WTC11 (cell line): ENCODE measurements at regions not wholly inside any gene's neighbourhood (a gene's known extent, or its start where the extent isn't known, plus 50 kb on each side); places are given as distances from the start of the nearest gene placed in this dataset.

Source experiments
- ATAC-seq: fragments of 200-7000 bp; cut with Tn5 transposase; 2 replicates; pipeline ENCODE4 v1.10.0; 2021; ENCODE audit warnings: mild to moderate bottlenecking, moderate library complexity
- CTCF ChIA-PET: fragments of 300-600 bp; sonication (Branson Sonifier 250); formaldehyde crosslinking; loops from one replicate; lab custom pipeline; 2021; ENCODE audit warnings: antibody characterized with exemption; lab: Charles Lee
- POLR2A ChIA-PET: fragments of 350-600 bp; sonication (Branson Sonifier 250); formaldehyde crosslinking; loops from one replicate; lab custom pipeline; 2021; ENCODE audit warnings: antibody characterized with exemption; lab: Charles Lee
- DNase-seq: peaks from one replicate; pipeline ENCODE4 v3.0.0; 2021; ENCODE audit warnings: low spot score
- H3K27ac Mint-ChIP-seq: 2 replicates; pipeline ENCODE4 v1.8.0; 2021; ENCODE audit warnings: mixed read lengths
- H3K27me3 Mint-ChIP-seq: 2 replicates; pipeline ENCODE4 v1.8.0; 2021; ENCODE audit warnings: low read depth, mild to moderate bottlenecking, moderate library complexity, mixed read lengths
- H3K36me3 Mint-ChIP-seq: 2 replicates; pipeline ENCODE4 v1.8.0; 2021; ENCODE audit warnings: mixed read lengths
- H3K4me1 Mint-ChIP-seq: 2 replicates; pipeline ENCODE4 v1.8.0; 2022; ENCODE audit warnings: mixed read lengths
- H3K4me3 Mint-ChIP-seq: 2 replicates; pipeline ENCODE4 v1.8.0; 2021; ENCODE audit warnings: mild to moderate bottlenecking, moderate library complexity, mixed read lengths
- H3K9me3 Mint-ChIP-seq: 2 replicates; pipeline ENCODE4 v1.8.0; 2021; ENCODE audit warnings: mixed read lengths
- FOXK1 ChIP-seq: sonication (generic); formaldehyde crosslinking; IDR thresholded peaks from 2 replicates; pipeline ENCODE4 v1.8.0; 2022; ENCODE audit warnings: mild to moderate bottlenecking, moderate library complexity, missing genetic modification reagents
- JUN ChIP-seq: sonication (generic); formaldehyde crosslinking; IDR thresholded peaks from 2 replicates; pipeline ENCODE4 v1.8.0; 2023; ENCODE audit warnings: mild to moderate bottlenecking, missing genetic modification reagents
- MXD4 ChIP-seq: fragments of 250-450 bp; sonication (Bioruptor Pico); IDR thresholded peaks from 2 replicates; pipeline ENCODE4 v1.8.0; 2021; ENCODE audit warnings: mild to moderate bottlenecking, moderate library complexity, borderline replicate concordance
- NFE2L1 ChIP-seq: sonication (generic); formaldehyde crosslinking; IDR thresholded peaks from 2 replicates; pipeline ENCODE4 v1.8.1; 2023; ENCODE audit warnings: missing genetic modification reagents
- NR1H2 ChIP-seq: sonication (generic); formaldehyde crosslinking; IDR thresholded peaks from 2 replicates; pipeline ENCODE4 v1.9.0; 2021; ENCODE audit warnings: mild to moderate bottlenecking, moderate library complexity, missing genetic modification reagents
- OVOL2 ChIP-seq: fragments of 250-450 bp; sonication (Bioruptor Pico); IDR thresholded peaks from 2 replicates; pipeline ENCODE4 v1.9.0; 2021; ENCODE audit warnings: mild to moderate bottlenecking, borderline replicate concordance
- PRRX2 ChIP-seq: fragments of 250-450 bp; sonication (Bioruptor Pico); IDR thresholded peaks from 2 replicates; pipeline ENCODE4 v1.8.0; 2021; ENCODE audit warnings: mild to moderate bottlenecking
- RELA ChIP-seq: sonication (generic); formaldehyde crosslinking; IDR thresholded peaks from 2 replicates; pipeline ENCODE4 v1.8.1; 2022; ENCODE audit warnings: missing genetic modification reagents, mild to moderate bottlenecking, borderline replicate concordance
- RORB ChIP-seq: fragments of 250-450 bp; sonication (Bioruptor Pico); IDR thresholded peaks from 2 replicates; pipeline ENCODE4 v1.9.0; 2021; ENCODE audit warnings: mild to moderate bottlenecking
- SOX15 ChIP-seq: fragments of 250-450 bp; sonication (Bioruptor Pico); IDR thresholded peaks from 2 replicates; pipeline ENCODE4 v1.9.0; 2021; ENCODE audit warnings: mild to moderate bottlenecking
- SP1 ChIP-seq: sonication (generic); formaldehyde crosslinking; conservative IDR thresholded peaks from 2 replicates; pipeline ENCODE4 v1.8.1; 2022; ENCODE audit warnings: missing genetic modification reagents
- TCF7 ChIP-seq: sonication (generic); formaldehyde crosslinking; IDR thresholded peaks from 2 replicates; pipeline ENCODE4 v1.8.0; 2022; ENCODE audit warnings: mild to moderate bottlenecking, low read depth, missing genetic modification reagents, moderate library complexity
- TEAD4 ChIP-seq: sonication (generic); formaldehyde crosslinking; IDR thresholded peaks from 2 replicates; pipeline ENCODE4 v1.8.0; 2022; ENCODE audit warnings: mild to moderate bottlenecking, missing genetic modification reagents
- TP53 ChIP-seq: sonication (generic); formaldehyde crosslinking; IDR thresholded peaks from 2 replicates; pipeline ENCODE4 v1.8.1; 2023; ENCODE audit warnings: mild to moderate bottlenecking, missing genetic modification reagents
- ZBTB43 ChIP-seq: sonication (generic); formaldehyde crosslinking; IDR thresholded peaks from 2 replicates; pipeline ENCODE4 v1.8.1; 2023; ENCODE audit warnings: mild to moderate bottlenecking, missing genetic modification reagents
- ZNF263 ChIP-seq: sonication (generic); formaldehyde crosslinking; IDR thresholded peaks from 2 replicates; pipeline ENCODE4 v1.8.1; 2022; ENCODE audit warnings: low read depth, mild to moderate bottlenecking, moderate library complexity, missing genetic modification reagents
- ZNF317 ChIP-seq: sonication (generic); formaldehyde crosslinking; IDR thresholded peaks from 2 replicates; pipeline ENCODE4 v1.8.1; 2023; ENCODE audit warnings: low read depth, mild to moderate bottlenecking, moderate library complexity, missing genetic modification reagents, borderline replicate concordance
- ZNF416 ChIP-seq: fragments of 250-450 bp; sonication (Bioruptor Pico); IDR thresholded peaks from 2 replicates; pipeline ENCODE4 v1.9.0; 2021; ENCODE audit warnings: mild to moderate bottlenecking, inconsistent platforms
- ZNF532 ChIP-seq: fragments of 250-450 bp; sonication (Bioruptor Pico); IDR thresholded peaks from 2 replicates; pipeline ENCODE4 v1.9.0; 2021; ENCODE audit warnings: mild to moderate bottlenecking, borderline replicate concordance
- TF ChIP-seq, protein P1 (sequence below): fragments of 250-450 bp; sonication (Bioruptor Pico); IDR thresholded peaks from 2 replicates; pipeline ENCODE4 v1.9.0; 2021; ENCODE audit warnings: mild to moderate bottlenecking
- TF ChIP-seq, protein P2 (sequence below): sonication (generic); formaldehyde crosslinking; IDR thresholded peaks from 2 replicates; pipeline ENCODE4 v1.8.0; 2022; ENCODE audit warnings: mild to moderate bottlenecking, missing genetic modification reagents
- TF ChIP-seq, protein P3 (sequence below): sonication (generic); formaldehyde crosslinking; IDR thresholded peaks from 2 replicates; pipeline ENCODE4 v1.8.1; 2023; ENCODE audit warnings: mild to moderate bottlenecking, missing genetic modification reagents, moderate library complexity

DNA sequence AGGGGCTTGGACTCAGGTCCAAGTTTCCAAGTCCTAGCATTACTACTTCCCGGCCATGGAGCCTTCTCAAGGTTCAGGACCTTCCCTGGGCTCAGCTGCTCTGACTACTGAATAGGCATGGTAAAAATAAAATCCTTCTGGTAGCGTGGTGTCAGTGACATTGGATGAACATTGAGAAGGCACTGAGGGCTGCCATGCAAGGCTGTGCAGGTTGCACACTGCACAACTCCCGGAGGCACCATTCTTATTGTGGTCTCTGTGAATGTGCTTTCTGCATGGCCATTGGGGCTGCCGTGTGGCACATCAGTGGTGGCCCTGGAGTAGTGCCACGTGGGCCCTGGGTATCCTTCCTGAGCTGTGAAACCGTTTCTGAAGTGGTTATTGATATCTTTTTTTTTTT, 250.2 kb upstream of the CIBAR2 start (continued):
- TF ChIP-seq, protein P1, sequence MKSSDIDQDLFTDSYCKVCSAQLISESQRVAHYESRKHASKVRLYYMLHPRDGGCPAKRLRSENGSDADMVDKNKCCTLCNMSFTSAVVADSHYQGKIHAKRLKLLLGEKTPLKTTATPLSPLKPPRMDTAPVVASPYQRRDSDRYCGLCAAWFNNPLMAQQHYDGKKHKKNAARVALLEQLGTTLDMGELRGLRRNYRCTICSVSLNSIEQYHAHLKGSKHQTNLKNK (CRISPR knock-in tag), result no peak
- TF ChIP-seq, protein P2, sequence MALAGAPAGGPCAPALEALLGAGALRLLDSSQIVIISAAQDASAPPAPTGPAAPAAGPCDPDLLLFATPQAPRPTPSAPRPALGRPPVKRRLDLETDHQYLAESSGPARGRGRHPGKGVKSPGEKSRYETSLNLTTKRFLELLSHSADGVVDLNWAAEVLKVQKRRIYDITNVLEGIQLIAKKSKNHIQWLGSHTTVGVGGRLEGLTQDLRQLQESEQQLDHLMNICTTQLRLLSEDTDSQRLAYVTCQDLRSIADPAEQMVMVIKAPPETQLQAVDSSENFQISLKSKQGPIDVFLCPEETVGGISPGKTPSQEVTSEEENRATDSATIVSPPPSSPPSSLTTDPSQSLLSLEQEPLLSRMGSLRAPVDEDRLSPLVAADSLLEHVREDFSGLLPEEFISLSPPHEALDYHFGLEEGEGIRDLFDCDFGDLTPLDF (CRISPR knock-in tag), result no peak
- TF ChIP-seq RELA, result no peak
- no peak for TF ChIP-seq ZBTB43
- no peak for TF ChIP-seq NFE2L1 (CRISPR knock-in tag)
- no peak for TF ChIP-seq ZNF263 (CRISPR knock-in tag)
- TF ChIP-seq, all 79 proteins: peak for 0

DNA sequence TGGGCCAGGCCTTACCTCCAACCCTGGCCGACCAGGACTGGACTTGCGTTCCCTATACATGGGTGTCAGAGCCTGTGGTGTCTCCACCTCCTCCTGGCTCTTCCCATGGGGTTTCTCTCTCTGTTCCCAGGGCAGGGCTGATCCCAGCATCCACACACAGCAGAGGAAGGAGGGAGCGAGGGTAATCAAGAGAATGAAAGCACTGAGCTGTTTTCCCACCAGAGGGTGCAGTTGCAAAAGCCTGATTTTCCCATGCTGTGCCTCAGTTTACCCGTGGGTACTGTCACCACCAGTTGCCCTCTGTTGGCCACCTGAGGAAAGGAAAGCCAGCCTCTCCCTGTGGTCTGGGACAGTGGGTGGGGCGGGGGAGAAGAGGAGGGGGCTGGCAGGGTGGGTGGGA, 249.7 kb upstream of the GSE1 start:
- peaks cover 7% of the 10 kb centered on the region for H3K9me3 Mint-ChIP-seq
- POLR2A ChIA-PET, result no interaction called here
- H3K27me3 Mint-ChIP-seq, result peaks cover 9% of the 10 kb centered on the region
- H3K27ac Mint-ChIP-seq, result no peak overlapping the region
- CTCF ChIA-PET, result interaction anchor here (0.7 to 3.2 kb wide), 8 partner anchors 9 to 354 kb away, joined by 3 to 16 read pairs (median 5); no protein-coding TSS in a partner anchor
- no peak for TF ChIP-seq SP1
- no peak for TF ChIP-seq SOX15 (CRISPR knock-in tag)
- TF ChIP-seq TCF7 (CRISPR knock-in tag), result no peak
- TF ChIP-seq, protein P3, sequence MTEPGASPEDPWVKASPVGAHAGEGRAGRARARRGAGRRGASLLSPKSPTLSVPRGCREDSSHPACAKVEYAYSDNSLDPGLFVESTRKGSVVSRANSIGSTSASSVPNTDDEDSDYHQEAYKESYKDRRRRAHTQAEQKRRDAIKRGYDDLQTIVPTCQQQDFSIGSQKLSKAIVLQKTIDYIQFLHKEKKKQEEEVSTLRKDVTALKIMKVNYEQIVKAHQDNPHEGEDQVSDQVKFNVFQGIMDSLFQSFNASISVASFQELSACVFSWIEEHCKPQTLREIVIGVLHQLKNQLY (CRISPR knock-in tag), result no peak
- no peak for TF ChIP-seq ZNF317
- no peak for TF ChIP-seq ZNF532 (CRISPR knock-in tag)
- TF ChIP-seq TP53 (CRISPR knock-in tag), result no peak
- TF ChIP-seq ZNF263 (CRISPR knock-in tag), result no peak
- no peak for TF ChIP-seq FOXK1 (CRISPR knock-in tag)
- no peak for TF ChIP-seq ZNF416 (CRISPR knock-in tag)
- no peak for TF ChIP-seq RORB (CRISPR knock-in tag)
- TF ChIP-seq MXD4 (CRISPR knock-in tag), result no peak
- peaks cover 12% of the 10 kb centered on the region for H3K36me3 Mint-ChIP-seq
- DNase-seq, result no peak
- H3K4me1 Mint-ChIP-seq, result peaks cover 23% of the 10 kb centered on the region
- no peak for ATAC-seq
- H3K4me3 Mint-ChIP-seq, result no peak overlapping the region

DNA sequence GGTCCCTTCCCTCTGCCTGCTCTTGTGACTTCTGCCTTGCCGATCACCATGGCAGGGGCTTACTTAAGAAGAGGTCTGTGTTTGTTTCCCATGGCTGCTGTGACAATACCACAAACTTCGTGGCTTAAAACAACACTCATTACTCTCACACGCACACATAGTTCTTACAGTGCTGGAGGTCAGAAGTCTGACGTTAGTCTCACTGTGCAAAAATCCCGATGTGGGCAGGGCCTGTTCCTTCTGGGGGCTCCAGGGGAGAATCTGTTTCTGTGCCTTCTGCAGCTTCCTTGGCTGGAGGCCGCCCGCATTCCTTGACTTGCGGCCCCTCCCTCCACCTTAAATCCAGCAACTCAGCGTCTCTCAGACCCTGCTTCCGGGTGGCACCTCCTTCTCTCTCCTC, 249.2 kb upstream of the GSE1 start:
- peaks cover 12% of the 10 kb centered on the region for H3K36me3 Mint-ChIP-seq
- TF ChIP-seq NFE2L1 (CRISPR knock-in tag) (no peak), PRRX2 (CRISPR knock-in tag) (no peak), NR1H2 (no peak), TEAD4 (no peak), OVOL2 (CRISPR knock-in tag) (no peak), ZNF263 (CRISPR knock-in tag) (no peak), JUN (no peak), SOX15 (CRISPR knock-in tag) (no peak)
- TF ChIP-seq, protein P2 (CRISPR knock-in tag), result no peak
- H3K27ac Mint-ChIP-seq, result no peak overlapping the region
- POLR2A ChIA-PET, result no interaction called here
- H3K4me3 Mint-ChIP-seq, result no peak overlapping the region
- H3K9me3 Mint-ChIP-seq, result peaks cover 7% of the 10 kb centered on the region
- no peak for DNase-seq
- ATAC-seq, result no peak
- CTCF ChIA-PET, result interaction anchor here (1.2 to 3.2 kb wide), 6 partner anchors 9 to 89 kb away, joined by 3 to 16 read pairs (median 8); no protein-coding TSS in a partner anchor
- peaks cover 23% of the 10 kb centered on the region for H3K4me1 Mint-ChIP-seq
- peaks cover 9% of the 10 kb centered on the region for H3K27me3 Mint-ChIP-seq
